NOMO-1 (cell line): ENCODE measurements at regions not wholly inside any gene's neighbourhood (a gene's known extent, or its start where the extent isn't known, plus 50 kb on each side); places are given as distances from the start of the nearest gene placed in this dataset.

Experiments
- DNase-seq, 2 experiments: peaks; one replicate each; lab custom pipeline; 2025; ENCODE audit not compliant: unreplicated experiment in 2 of 2; lab: John Stamatoyannopoulos, UW

DNA sequence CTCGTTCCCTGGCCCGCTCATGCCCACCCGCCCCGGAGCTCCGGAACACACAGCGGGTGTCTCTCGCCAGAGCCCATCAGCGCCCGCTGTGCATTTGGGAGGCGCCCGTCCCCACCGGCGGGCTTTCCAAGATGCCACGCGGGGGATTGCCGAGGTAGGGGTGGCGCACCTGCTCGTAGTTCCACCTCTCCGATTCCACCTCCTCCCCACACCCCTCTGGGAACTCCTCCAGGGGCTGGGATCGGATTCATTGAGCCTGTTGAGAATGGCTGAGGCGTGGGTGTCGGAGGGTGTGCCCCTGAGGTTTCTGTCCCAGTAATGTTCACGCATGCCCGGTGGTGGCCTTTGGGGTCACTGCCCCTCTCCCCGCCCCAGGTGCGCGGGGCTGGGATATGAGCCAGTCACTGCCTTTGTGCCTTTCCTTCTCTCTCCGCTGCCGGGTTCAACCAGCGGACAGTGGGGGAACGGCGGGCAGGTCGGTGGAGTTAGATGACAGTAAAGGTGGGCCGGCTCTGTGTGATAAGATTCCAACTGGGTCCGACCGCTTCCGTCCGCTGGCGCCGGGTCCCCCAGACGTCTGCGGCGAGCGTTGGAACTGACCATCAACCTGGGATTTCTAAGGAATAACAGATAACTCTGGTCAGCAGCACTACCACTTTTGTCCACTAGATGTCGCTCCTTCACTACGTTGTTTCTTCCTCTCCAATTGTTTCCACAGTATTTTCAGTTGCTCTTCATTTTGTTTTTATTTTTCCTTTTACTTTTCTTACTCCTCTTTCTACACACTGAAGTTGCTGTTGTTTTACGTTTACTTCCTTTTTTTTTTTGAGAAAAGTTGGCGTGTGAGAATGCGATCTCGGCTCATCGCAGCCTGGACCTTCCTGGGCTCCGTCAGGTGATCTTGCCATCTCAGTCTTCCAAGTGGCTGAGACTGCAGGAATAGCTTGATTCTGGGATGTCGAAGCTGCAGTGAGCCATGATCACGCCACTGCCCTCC, 178.1 kb upstream of the ALG10B start:
- DNase-seq, result peak in 1 of 2 experiments; percentile 36

GRCh38 chr12:38139456-38139855, 177.1 kb upstream of the ALG10B start:
- no peak for DNase-seq

- no peak for DNase-seq
Measured at GRCh38 chr12:38141239-38141638, 175.3 kb upstream of the ALG10B start.

DNA sequence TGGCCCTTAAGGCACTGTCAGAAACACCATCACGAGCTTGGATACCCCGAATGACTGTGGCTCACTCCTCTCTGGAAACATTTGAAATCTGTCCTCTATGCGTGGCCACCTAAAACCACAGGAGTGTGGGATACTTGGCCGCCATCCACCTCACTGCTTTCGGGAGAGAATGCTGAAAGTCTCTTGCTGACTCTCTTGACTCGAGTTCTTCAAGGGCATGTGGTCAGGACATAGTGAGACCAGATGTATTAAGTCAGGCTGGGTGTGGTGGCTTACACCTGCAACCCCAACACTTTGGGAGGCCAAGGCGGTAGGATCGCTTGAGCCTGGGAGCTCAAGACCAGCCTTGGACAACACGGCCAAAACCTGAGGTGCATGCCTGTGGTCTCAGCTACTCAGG, 174.7 kb upstream of the ALG10B start:
- no peak for DNase-seq

DNA sequence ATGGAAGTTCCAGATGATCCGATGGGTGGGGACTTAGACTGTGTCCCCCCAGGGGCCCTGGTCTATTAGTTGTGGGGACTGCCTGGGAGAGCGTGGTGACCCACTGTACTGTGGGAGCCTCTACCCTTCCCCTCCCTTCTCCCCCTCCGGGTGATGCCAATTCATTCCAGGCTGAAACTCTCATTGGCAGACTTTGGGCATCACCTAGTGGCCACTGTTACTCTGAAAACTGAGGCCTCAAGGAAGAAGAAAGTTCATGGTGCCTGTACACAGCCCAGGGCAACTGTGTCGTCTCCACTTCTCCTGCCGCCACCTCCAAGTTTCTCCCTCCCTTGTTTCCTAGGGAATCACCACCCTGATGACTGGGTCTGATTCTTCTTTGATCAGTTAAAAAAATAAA, 173.6 kb upstream of the ALG10B start:
- DNase-seq, result no peak

DNA sequence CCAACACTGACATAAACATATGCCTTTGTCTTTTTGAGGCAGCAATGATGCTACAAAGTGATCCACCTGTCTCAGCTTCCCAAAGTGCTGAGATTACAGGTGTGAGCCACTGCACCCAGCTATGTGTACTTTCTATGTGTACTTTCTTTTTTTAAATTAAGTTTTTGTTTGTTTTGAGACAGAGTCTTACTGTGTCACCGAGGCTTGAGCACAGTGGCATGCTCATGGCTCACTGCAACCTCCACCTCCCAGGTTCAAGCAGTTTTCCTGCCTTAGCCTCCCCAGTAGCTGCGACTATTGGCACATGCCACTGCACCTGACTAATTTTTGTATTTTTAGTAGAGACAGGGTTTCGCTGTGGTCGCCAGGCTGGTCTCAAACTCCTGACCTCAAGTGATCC, 172.5 kb upstream of the ALG10B start:
- no peak for DNase-seq

GRCh38 chr12:38144601-38145436, 171.8 kb upstream of the ALG10B start:
- DNase-seq, result no peak

DNA sequence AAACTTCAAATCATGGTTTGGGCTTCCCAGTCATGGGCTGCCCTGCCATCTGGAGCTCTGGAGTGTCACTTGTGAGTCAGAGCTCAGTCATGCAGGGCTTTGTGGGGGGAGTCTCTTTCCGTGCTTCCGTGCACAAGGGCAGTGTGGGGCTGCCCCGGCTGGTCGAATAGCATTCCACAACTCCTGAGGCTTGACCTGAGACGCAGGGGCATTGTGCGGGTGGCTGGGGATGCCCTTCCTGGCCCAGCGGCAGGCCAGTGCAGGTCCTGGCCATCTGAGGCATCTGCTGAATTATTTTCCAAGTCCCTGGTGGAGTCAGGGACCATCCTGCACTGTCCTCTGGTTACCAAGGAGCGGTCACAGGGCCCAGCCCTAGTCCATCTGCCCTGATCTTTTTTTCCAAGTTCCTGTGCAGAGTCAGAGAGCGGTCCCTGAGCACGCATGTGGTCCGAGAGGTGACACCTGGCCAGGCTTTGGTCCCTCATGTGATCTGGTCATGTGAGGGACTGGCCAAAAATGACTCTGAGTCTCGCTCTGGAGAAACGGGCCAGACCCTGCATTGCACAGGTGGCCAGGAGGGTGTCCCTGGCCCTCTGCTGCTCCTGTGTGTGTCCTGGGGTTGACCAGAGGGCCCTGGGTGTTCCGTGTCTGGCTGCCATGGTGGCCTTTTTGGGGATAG, 167.0 kb upstream of the ALG10B start:
- DNase-seq, result no peak

- DNase-seq, result no peak
Measured at GRCh38 chr12:38151991-38152700, 164.4 kb upstream of the ALG10B start.

DNA sequence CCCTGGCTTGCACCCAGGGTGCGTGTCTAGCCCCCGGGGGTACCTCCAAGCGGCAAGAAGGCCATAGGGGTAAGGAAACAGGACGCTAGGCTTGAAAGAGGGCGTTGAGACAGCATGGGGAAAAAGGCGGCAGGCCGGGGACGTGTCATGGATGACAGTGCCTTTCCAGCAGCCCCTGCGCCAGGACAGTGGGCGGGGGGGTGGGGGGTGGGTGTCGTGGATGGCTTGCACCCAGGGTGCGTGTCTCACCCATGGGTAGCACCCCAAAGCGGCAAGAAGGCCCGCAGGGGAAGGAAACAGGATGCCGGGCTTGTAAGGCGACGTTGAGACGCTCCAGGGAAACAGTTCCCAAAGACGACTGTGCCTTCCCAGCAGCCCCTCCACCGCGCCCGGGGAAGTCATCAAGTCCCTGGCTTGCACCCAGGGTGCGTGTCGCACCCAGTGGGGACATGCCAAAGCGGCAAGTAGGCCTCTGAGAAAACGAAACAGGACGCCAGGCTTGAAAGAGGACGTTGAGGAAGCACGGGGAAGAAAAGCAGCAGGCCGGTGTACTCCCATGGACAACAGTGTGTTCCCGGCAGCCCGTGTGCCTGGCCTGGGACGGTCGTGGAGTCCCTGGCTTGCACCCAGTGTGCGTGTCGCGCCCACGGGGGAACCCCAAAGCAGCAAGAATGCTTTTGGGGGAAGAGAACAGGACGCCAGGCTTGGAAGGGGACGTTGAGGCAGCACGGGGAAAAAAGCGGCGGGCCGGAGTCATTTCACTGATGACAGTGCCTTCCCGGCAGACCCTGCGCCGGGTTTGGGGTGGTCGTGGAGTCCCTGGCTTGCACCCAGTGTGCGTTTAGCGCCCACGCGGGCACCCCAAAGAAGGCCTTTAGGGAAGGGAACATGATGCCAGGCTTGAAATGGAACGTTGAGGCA, 163.5 kb upstream of the ALG10B start:
- DNase-seq, result no peak

- no peak for DNase-seq
Measured at GRCh38 chr12:38153737-38154061, 162.9 kb upstream of the ALG10B start.

- DNase-seq, result no peak
Measured at GRCh38 chr12:38154096-38155019, 162.2 kb upstream of the ALG10B start.

DNA sequence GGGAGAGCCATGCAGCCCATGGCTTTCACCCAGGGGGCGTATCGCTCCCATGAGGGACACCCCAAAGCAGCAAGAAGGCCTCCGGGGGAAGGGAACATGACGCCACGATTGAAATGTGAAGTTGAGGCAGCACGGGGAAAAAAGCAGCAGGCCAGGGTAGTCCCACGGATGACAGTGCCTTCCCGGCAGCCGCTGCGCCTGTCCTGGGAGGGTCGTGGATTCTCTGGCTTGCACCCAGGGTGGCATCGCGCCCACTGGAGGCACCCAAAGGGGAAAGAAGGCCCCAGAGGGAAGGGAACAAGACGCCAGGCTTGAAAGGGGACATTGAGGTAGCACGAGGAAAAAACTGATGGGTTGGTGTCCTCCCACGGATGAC, 161.6 kb upstream of the ALG10B start:
- DNase-seq, result no peak

GRCh38 chr12:38155526-38156496, 160.8 kb upstream of the ALG10B start:
- no peak for DNase-seq

- no peak for DNase-seq
Measured at GRCh38 chr12:38156497-38157245, 159.9 kb upstream of the ALG10B start.

DNA sequence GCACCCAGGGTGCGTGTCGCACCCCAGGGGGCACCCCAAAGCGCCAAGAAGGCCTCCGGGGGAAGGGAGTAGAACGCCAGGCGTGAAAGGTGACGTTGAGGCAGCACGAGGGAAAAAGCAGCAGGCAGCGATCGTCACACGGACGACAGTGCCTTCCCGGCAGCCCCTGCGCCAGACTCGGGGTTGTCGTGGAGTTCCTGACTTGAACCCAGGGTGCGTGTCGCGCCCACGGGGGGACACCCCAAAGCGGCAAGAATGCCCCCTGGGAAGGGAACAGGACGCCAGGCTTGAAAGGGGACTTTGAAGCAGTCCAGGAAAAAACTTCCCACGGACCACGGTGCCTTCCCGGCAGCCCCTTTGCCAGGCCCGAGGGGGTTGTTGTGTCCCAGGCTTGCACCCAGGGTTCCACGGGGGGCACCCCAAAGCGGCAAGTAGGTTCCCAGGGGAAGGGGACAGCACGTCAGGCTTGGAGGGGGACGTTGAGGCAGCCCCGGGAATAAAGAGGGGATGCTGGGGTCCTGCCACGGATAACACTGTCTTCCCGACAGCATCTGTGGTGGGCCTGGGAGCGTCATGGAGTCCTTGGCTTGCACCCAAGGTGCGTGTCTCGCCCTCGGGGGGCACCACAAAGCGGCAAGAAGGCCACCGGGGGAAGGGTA, 159.2 kb upstream of the ALG10B start:
- no peak for DNase-seq
